ENCODE measurements at regions not wholly inside any gene's neighbourhood (a gene's known extent, or its start where the extent isn't known, plus 50 kb on each side); places are given as distances from the start of the nearest gene placed in this dataset.

DNA sequence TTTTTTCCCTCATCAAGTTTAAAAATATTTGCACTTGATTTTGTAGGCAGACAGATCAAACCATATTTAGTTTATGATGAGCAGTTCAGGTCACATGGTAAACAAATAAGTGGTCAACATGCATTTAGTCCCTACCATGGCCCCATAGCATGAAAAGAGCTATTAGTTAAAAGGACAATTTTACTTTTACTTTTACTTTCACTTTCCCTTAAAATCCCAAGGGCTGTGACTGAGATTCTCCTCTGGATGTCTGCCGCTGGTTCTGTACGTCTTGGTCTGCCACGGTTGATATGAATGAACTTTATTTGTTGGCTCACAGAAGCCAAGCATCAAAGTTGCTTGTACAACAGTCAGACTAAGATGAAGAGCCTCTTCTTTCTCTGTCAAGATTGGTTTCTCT lies 626.2 kb upstream of the CDH7 start:
- no peaks in the 10 kb centered on the region for H3K4me1 ChIP-seq
- no peaks in the 10 kb centered on the region for H3K27me3 ChIP-seq
- H3K4me3 ChIP-seq = peak overlapping the region in 2 of 3 donors; percentile 35 to 58
- intact Hi-C loops (cut with DNase I; ENCODE audit: low total_unique reads) = no loop called here
- H3K36me3 ChIP-seq = no peaks in the 10 kb centered on the region
- H3K9me3 ChIP-seq = peaks cover 10 to 15% of the 10 kb centered on the region in 2 donors
- TF ChIP-seq, protein P1, sequence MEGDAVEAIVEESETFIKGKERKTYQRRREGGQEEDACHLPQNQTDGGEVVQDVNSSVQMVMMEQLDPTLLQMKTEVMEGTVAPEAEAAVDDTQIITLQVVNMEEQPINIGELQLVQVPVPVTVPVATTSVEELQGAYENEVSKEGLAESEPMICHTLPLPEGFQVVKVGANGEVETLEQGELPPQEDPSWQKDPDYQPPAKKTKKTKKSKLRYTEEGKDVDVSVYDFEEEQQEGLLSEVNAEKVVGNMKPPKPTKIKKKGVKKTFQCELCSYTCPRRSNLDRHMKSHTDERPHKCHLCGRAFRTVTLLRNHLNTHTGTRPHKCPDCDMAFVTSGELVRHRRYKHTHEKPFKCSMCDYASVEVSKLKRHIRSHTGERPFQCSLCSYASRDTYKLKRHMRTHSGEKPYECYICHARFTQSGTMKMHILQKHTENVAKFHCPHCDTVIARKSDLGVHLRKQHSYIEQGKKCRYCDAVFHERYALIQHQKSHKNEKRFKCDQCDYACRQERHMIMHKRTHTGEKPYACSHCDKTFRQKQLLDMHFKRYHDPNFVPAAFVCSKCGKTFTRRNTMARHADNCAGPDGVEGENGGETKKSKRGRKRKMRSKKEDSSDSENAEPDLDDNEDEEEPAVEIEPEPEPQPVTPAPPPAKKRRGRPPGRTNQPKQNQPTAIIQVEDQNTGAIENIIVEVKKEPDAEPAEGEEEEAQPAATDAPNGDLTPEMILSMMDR (IDR thresholded peaks at IDR 0.05) = no peak
- TF ChIP-seq POLR2A (IDR thresholded peaks at IDR 0.05) = no peak
- no peak for TF ChIP-seq POLR2AphosphoS5 (IDR thresholded peaks at IDR 0.05)
- H3K27ac ChIP-seq = no peak overlapping the region
- DNase-seq (ENCODE audit: low spot score in 2 of 2) = no peak

DNA sequence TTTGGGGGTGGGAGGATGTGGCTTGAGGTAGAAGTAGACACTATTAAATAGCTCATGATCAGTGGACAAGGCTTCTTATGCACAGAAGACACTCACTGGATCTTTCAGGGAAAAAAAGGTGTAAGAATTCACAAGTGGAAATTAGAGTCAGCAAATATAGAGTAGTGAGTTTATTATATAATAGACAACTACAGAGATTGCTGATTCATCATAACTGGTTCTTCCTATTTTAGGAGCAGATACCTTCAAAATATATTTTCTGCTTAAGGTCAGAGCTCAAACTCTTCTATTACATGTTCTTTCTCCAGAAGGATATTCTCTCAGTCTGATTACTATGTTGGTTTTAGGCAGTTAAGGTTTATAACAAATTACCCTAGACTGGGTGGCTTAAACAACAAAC lies 646.9 kb upstream of the CDH7 start:
- Histone ChIP-seq H3K27me3 (no peaks in the 10 kb centered on the region), H3K4me3 (no peak overlapping the region), H3K9me3 (no peaks in the 10 kb centered on the region), H3K4me1 (no peaks in the 10 kb centered on the region), H3K36me3 (no peaks in the 10 kb centered on the region), H3K27ac (no peak overlapping the region)
- no peak for TF ChIP-seq POLR2AphosphoS5 (IDR thresholded peaks at IDR 0.05)
- TF ChIP-seq, protein P1 (IDR thresholded peaks at IDR 0.05) = no peak
- no peak for TF ChIP-seq POLR2A (IDR thresholded peaks at IDR 0.05)
- no peak for DNase-seq (ENCODE audit: low spot score in 2 of 2)
- intact Hi-C loops (cut with DNase I; ENCODE audit: low total_unique reads) = no loop called here

DNA sequence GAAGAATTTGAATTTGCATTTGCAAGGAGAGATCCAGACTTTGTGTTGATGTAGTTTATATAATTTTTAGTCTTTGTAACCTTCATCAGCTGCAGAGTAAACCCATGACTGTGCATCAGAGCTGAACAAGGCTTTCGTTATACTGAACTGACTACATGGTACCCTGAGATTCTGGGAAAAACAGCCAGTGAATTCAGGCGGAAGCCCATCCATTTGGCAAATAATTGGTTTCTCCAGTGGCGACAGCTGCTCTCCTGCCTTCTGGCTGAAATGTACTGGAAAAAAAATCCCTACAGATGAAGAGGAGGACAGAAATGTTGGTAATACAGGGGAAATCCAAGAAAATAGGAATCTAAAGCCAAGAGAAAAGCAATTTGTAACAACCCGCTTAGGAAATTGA lies 657.5 kb upstream of the CDH7 start:
- no peak for DNase-seq (ENCODE audit: low spot score in 2 of 2)
- Histone ChIP-seq H3K27ac (no peak overlapping the region), H3K9me3 (no peaks in the 10 kb centered on the region), H3K27me3 (no peaks in the 10 kb centered on the region), H3K4me1 (no peaks in the 10 kb centered on the region), H3K36me3 (no peaks in the 10 kb centered on the region), H3K4me3 (no peak overlapping the region)
- intact Hi-C loops (cut with DNase I; ENCODE audit: low total_unique reads) = no loop called here
- TF ChIP-seq, protein P1 (IDR thresholded peaks at IDR 0.05) = no peak
- no peak for TF ChIP-seq POLR2AphosphoS5 (IDR thresholded peaks at IDR 0.05)
- TF ChIP-seq POLR2A (IDR thresholded peaks at IDR 0.05) = no peak

DNA sequence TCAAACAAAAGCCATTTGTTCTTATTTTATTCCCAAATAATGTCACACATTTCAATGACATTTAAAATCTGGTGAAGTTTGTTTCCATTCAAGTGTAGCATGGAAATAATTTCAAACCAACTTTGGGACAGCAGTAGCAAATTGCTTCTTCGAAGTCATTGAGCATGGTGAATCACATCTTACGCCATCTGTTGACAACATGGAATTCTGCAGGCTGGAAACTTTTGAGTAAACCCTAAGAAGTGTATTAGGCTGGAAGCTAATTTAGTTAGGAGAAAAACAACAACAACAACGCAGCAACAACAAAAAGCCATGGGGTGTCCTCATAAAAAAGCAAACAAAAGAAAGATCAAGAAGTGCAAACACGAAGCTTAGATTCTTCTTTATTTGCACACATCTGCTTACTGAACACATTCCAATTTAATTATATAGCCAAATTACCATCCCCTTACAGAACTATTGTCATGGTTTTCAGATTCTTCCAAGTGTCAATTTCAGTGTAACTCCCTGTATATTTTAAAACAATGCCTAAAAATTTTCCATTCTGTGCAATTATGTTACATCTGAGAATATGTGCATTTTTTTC lies 659.0 kb upstream of the CDH7 start:
- TF ChIP-seq, protein P1 (IDR thresholded peaks at IDR 0.05) = peak in 1 of 3 donors; percentile 29
- TF ChIP-seq POLR2A (IDR thresholded peaks at IDR 0.05) (no peak), POLR2AphosphoS5 (IDR thresholded peaks at IDR 0.05) (no peak)
- no peaks in the 10 kb centered on the region for H3K4me1 ChIP-seq
- H3K27ac ChIP-seq = no peak overlapping the region
- no peaks in the 10 kb centered on the region for H3K27me3 ChIP-seq
- intact Hi-C loops (cut with DNase I; ENCODE audit: low total_unique reads) = no loop called here
- no peaks in the 10 kb centered on the region for H3K9me3 ChIP-seq
- DNase-seq (ENCODE audit: low spot score in 2 of 2) = no peak
- no peaks in the 10 kb centered on the region for H3K36me3 ChIP-seq
- no peak overlapping the region for H3K4me3 ChIP-seq

DNA sequence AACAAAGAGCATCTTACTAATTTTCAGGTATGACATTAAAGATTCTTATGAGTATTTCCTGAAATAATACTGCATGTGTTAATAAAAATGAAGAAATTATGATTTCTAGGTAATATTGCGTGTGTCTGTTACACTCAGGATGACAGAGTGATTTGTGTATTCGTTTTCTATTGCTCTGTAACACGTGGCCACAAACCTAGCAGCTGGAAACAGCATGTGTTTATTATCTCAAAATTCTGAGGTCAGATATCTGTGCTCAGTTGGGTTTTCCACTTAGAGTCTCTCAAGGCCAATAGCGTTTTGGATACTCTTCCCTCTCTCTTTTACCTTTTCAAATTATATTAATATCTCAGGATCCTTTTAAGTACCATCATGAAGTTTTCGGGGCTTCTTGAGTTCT lies 667.9 kb upstream of the CDH7 start:
- Histone ChIP-seq H3K27ac (no peak overlapping the region), H3K4me1 (no peaks in the 10 kb centered on the region), H3K27me3 (no peaks in the 10 kb centered on the region), H3K4me3 (no peak overlapping the region), H3K9me3 (no peaks in the 10 kb centered on the region), H3K36me3 (no peaks in the 10 kb centered on the region)
- intact Hi-C loops (cut with DNase I; ENCODE audit: low total_unique reads) = no loop called here
- TF ChIP-seq POLR2A (IDR thresholded peaks at IDR 0.05) = no peak
- TF ChIP-seq, protein P1 (IDR thresholded peaks at IDR 0.05) = no peak
- no peak for TF ChIP-seq POLR2AphosphoS5 (IDR thresholded peaks at IDR 0.05)
- DNase-seq (ENCODE audit: low spot score in 2 of 2) = no peak
